IPS DF 19.7 (cell line): ENCODE measurements at regions not wholly inside any gene's neighbourhood (a gene's known extent, or its start where the extent isn't known, plus 50 kb on each side); places are given as distances from the start of the nearest gene placed in this dataset.

Experiments used
- DNase-seq: peaks from one replicate; pipeline ENCODE4 v3.0.0-alpha.2; 2013; ENCODE audit warnings: low read depth, low spot score

- DNase-seq = no peak
Measured at GRCh38 chr5:110072651-110073050, 382.9 kb downstream of the MAN2A1 start.

- DNase-seq = no peak
Measured at GRCh38 chr5:110073534-110073933, 383.8 kb downstream of the MAN2A1 start.

- no peak for DNase-seq
Measured at GRCh38 chr5:110075656-110076055, 385.9 kb downstream of the MAN2A1 start.

GRCh38 chr5:110077147-110077546 lies 387.4 kb downstream of the MAN2A1 start:
- DNase-seq = no peak

GRCh38 chr5:110082194-110082593 lies 392.5 kb downstream of the MAN2A1 start:
- DNase-seq = no peak

GRCh38 chr5:110082863-110083262 lies 393.1 kb downstream of the MAN2A1 start:
- no peak for DNase-seq

GRCh38 chr5:110085826-110086225 lies 396.1 kb downstream of the MAN2A1 start:
- DNase-seq = no peak

- DNase-seq = no peak
Measured at GRCh38 chr5:110086658-110087388, 397.1 kb downstream of the MAN2A1 start.

- no peak for DNase-seq
Measured at GRCh38 chr5:110087829-110088228, 398.1 kb downstream of the MAN2A1 start.

GRCh38 chr5:110088676-110089436 lies 399.1 kb downstream of the MAN2A1 start:
- DNase-seq = no peak

- no peak for DNase-seq
Measured at GRCh38 chr5:110092955-110093785, 403.4 kb downstream of the MAN2A1 start.

- DNase-seq = no peak
Measured at GRCh38 chr5:110094109-110094508, 404.4 kb downstream of the MAN2A1 start.

- no peak for DNase-seq
Measured at GRCh38 chr5:110094548-110094947, 404.8 kb downstream of the MAN2A1 start.

GRCh38 chr5:110096419-110096818 lies 406.7 kb downstream of the MAN2A1 start:
- no peak for DNase-seq

- no peak for DNase-seq
Measured at GRCh38 chr5:110099572-110099971, 409.8 kb downstream of the MAN2A1 start.

- no peak for DNase-seq
Measured at GRCh38 chr5:110103081-110103480, 413.4 kb downstream of the MAN2A1 start.

GRCh38 chr5:110104060-110104725 lies 414.5 kb downstream of the MAN2A1 start:
- DNase-seq = no peak

GRCh38 chr5:110104726-110105669 lies 415.3 kb downstream of the MAN2A1 start:
- no peak for DNase-seq

- DNase-seq = no peak
Measured at GRCh38 chr5:110105692-110106091, 416.0 kb downstream of the MAN2A1 start.

- DNase-seq = no peak
Measured at GRCh38 chr5:110106750-110107149, 417.0 kb downstream of the MAN2A1 start.

- DNase-seq = no peak
Measured at GRCh38 chr5:110108520-110108919, 418.8 kb downstream of the MAN2A1 start.
